Nephron (organoid): ENCODE measurements at regions not wholly inside any gene's neighbourhood (a gene's known extent, or its start where the extent isn't known, plus 50 kb on each side); places are given as distances from the start of the nearest gene placed in this dataset.

Experiments used
- H3K27ac Mint-ChIP-seq, 3 experiments: 2 replicates each; pipeline ENCODE4 v1.8.0; 2020; ENCODE audit warnings: mixed read lengths in 3 of 3, mild to moderate bottlenecking in 2 of 3, moderate library complexity in 1 of 3
- H3K27me3 Mint-ChIP-seq: 2 replicates; pipeline ENCODE4 v1.8.0; 2021; ENCODE audit warnings: low read depth, mild to moderate bottlenecking, moderate library complexity, mixed read lengths
- H3K36me3 Mint-ChIP-seq: 2 replicates; pipeline ENCODE4 v1.8.0; 2020; ENCODE audit warnings: low read depth, mixed read lengths
- H3K4me1 Mint-ChIP-seq: 2 replicates; pipeline ENCODE4 v1.8.0; 2020; ENCODE audit warnings: mixed read lengths
- H3K4me3 Mint-ChIP-seq, 3 experiments: 2 replicates each; pipeline ENCODE4 v1.8.0; 2020; ENCODE audit warnings: mild to moderate bottlenecking in 3 of 3, mixed read lengths in 3 of 3, moderate library complexity in 2 of 3
- H3K9me3 Mint-ChIP-seq: 2 replicates; pipeline ENCODE4 v1.8.0; 2020; ENCODE audit warnings: mixed read lengths
- TF ChIP-seq, protein P1 (sequence below), 3 experiments: fragments of 200-600 bp; sonication (generic); IDR thresholded peaks; one replicate each; pipeline ENCODE4 v1.5.0; 2021; ENCODE audit warnings: antibody characterized with exemption in 3 of 3; ENCODE audit not compliant: unreplicated experiment in 3 of 3

DNA sequence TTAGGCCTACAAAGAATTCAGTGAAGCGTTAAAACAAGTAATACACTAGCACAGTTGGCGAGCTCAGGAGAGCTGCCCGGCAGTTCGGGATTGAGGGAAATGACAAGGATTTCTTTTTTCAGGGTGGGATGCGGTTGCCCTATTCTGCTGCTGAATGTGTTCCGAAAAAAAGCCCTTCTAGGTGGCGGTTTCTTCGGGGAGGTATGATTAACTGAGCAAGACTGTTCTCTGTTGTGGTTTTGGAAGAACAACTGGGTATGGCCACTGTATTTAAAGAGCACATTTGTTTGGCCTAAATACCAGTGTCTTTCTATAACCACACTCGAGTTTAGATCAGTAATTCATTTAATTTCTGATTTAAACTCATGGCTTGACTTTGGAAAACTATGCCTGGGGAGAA lies 459.7 kb upstream of the FAT1 start:
- Mint-ChIP-seq H3K9me3 (no peaks in the 10 kb centered on the region), H3K4me1 (peaks cover 36% of the 10 kb centered on the region), H3K27ac (peak overlapping the region in 2 of 3 experiments; percentile 24 to 46), H3K27me3 (peaks cover 3% of the 10 kb centered on the region), H3K36me3 (no peaks in the 10 kb centered on the region), H3K4me3 (no peak overlapping the region)
- TF ChIP-seq, protein P1, sequence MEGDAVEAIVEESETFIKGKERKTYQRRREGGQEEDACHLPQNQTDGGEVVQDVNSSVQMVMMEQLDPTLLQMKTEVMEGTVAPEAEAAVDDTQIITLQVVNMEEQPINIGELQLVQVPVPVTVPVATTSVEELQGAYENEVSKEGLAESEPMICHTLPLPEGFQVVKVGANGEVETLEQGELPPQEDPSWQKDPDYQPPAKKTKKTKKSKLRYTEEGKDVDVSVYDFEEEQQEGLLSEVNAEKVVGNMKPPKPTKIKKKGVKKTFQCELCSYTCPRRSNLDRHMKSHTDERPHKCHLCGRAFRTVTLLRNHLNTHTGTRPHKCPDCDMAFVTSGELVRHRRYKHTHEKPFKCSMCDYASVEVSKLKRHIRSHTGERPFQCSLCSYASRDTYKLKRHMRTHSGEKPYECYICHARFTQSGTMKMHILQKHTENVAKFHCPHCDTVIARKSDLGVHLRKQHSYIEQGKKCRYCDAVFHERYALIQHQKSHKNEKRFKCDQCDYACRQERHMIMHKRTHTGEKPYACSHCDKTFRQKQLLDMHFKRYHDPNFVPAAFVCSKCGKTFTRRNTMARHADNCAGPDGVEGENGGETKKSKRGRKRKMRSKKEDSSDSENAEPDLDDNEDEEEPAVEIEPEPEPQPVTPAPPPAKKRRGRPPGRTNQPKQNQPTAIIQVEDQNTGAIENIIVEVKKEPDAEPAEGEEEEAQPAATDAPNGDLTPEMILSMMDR (IDR thresholded peaks at IDR 0.05; ENCODE audit: unreplicated experiment in 3 of 3), result no peak

DNA sequence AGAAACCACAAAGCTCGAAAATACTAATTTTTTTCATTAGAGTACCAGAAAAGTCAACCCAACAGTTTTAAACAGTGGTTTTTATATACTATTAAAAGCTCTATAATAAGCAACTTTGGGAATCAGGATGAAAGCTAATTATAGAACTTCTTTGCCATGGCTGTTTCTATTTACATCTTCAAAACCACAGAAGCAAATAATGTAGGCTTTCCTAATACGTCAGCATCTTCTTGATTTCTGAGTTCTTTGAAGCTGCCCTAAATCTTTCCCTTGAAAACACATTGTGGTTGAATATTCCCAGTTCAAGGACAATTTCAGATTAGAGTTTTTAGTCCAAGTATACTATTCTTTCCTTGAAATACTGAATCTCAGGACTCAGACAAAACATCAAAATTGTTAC lies 460.2 kb upstream of the FAT1 start:
- Mint-ChIP-seq H3K4me3 (no peak overlapping the region), H3K27ac (no peak overlapping the region), H3K36me3 (no peaks in the 10 kb centered on the region), H3K27me3 (peaks cover 3% of the 10 kb centered on the region), H3K9me3 (no peaks in the 10 kb centered on the region), H3K4me1 (peaks cover 31% of the 10 kb centered on the region)
- TF ChIP-seq, protein P1 (IDR thresholded peaks at IDR 0.05; ENCODE audit: unreplicated experiment in 3 of 3), result no peak

DNA sequence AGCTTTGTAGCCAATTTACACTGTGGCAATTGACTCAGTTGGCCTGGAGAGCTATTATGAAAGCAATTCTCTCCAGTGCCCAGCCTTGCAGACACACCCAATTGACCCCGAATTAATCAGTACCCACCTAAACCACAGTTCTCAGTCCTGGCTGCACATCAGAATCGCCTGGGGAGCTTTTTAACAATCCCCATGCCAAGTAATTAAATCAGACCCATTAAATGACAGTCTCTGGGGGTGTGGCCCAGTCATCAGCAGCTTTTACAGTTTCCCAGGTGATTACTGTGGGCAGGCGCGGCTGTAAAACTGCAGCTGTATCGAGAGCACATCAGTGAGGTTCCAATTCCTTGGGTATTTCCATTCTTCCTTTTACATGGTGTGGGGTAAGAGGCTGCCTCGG lies 460.9 kb upstream of the FAT1 start:
- TF ChIP-seq, protein P1 (IDR thresholded peaks at IDR 0.05; ENCODE audit: unreplicated experiment in 3 of 3), result no peak
- no peaks in the 10 kb centered on the region for H3K36me3 Mint-ChIP-seq
- no peak overlapping the region for H3K4me3 Mint-ChIP-seq
- H3K4me1 Mint-ChIP-seq, result peaks cover 24% of the 10 kb centered on the region
- no peaks in the 10 kb centered on the region for H3K9me3 Mint-ChIP-seq
- peaks cover 3% of the 10 kb centered on the region for H3K27me3 Mint-ChIP-seq
- peak overlapping the region in 1 of 3 experiments; percentile 25 for H3K27ac Mint-ChIP-seq

DNA sequence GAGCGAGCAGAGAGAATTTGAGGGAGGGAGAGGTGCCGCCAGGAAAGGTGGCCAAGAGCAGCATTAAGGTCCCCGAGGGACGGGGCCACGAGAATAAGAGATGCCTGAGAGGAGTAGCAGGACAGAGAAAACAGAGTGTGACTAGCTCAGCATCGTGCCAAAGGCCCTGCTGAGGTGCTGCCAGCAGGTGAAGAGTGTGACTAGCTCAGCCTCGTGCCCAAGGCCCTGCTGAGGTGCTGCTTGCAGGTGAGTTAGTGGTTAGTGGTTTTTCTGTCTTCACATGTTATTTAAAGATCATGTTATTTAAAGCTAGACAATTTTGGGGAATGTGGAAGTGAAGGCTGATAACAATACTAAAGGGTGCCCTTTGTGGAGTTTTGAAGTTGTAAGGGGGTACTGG lies 464.5 kb upstream of the FAT1 start:
- H3K9me3 Mint-ChIP-seq, result no peaks in the 10 kb centered on the region
- H3K4me1 Mint-ChIP-seq, result peaks cover 5% of the 10 kb centered on the region
- no peaks in the 10 kb centered on the region for H3K36me3 Mint-ChIP-seq
- H3K27me3 Mint-ChIP-seq, result peaks cover 2% of the 10 kb centered on the region
- H3K4me3 Mint-ChIP-seq, result no peak overlapping the region
- no peak overlapping the region for H3K27ac Mint-ChIP-seq
- TF ChIP-seq, protein P1 (IDR thresholded peaks at IDR 0.05; ENCODE audit: unreplicated experiment in 3 of 3), result no peak

DNA sequence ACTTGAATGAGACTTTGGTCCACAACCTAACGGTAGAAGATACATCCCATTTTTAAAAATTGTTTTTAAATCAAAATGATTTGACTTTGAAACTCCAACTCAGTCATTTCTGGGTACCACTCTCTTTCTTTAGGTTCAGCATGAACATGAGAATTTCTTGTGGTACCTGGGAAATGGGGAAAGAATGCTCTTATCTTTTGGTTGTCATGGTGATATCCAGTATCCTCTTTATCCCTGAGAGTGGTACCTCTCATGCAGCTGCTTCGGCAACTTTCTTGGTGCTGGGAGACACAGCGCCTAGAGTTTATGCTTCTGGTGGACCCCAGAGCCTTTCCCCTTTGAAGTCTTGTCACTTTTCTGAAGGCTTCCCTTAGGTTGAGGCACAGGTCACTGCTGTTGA lies 465.1 kb upstream of the FAT1 start:
- TF ChIP-seq, protein P1 (IDR thresholded peaks at IDR 0.05; ENCODE audit: unreplicated experiment in 3 of 3), result no peak
- H3K4me1 Mint-ChIP-seq, result no peaks in the 10 kb centered on the region
- no peaks in the 10 kb centered on the region for H3K27me3 Mint-ChIP-seq
- no peaks in the 10 kb centered on the region for H3K9me3 Mint-ChIP-seq
- H3K4me3 Mint-ChIP-seq, result no peak overlapping the region
- H3K27ac Mint-ChIP-seq, result no peak overlapping the region
- no peaks in the 10 kb centered on the region for H3K36me3 Mint-ChIP-seq

DNA sequence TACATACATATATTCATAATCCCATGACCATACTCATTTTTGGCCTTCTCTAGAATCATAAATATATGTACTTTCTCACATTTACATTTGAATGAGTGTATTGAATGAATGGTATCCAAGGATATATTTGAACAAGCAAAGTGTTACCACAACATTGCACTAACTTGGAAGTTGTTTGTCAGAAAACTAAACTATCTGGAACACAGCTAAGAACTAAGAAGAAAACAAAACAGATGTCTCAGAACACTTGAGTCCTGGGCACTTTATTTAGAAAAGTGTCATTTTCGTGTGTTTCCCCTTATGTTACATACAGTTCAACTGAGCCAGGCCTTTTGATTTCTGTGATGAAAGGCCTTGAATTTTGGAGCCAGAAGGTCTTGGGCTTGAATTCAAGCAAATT lies 466.7 kb upstream of the FAT1 start:
- Mint-ChIP-seq H3K4me3 (no peak overlapping the region), H3K27me3 (no peaks in the 10 kb centered on the region), H3K4me1 (no peaks in the 10 kb centered on the region), H3K27ac (no peak overlapping the region), H3K36me3 (no peaks in the 10 kb centered on the region), H3K9me3 (peaks cover 4% of the 10 kb centered on the region)
- TF ChIP-seq, protein P1 (IDR thresholded peaks at IDR 0.05; ENCODE audit: unreplicated experiment in 3 of 3), result no peak
